ENCODE measurements at regions not wholly inside any gene's neighbourhood (a gene's known extent, or its start where the extent isn't known, plus 50 kb on each side); places are given as distances from the start of the nearest gene placed in this dataset.

GRCh38 chr10:109202111-109202510 lies 721.2 kb downstream of the XPNPEP1 start:
- DNase-seq (ENCODE audit: low read depth), result no peak

DNA sequence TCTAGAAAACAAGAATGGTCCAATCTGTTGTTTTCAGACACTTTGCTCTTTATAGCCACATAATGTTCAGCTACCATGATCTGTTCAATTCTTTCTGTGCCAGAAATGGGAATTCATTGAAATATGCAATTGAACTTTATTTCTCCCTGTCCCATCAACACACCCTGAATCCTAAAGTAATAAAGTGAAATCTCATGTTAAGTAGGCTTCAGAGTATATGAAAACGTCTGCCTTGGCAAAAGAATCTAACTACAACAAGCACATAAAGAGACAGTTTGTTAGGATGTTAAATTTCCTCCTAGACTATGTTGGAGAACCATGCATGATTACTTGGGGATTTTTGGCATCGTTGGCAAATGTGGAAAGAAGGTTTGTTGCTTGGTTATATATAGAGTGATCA lies 722.7 kb downstream of the XPNPEP1 start:
- DNase-seq (ENCODE audit: low read depth), result no peak

DNA sequence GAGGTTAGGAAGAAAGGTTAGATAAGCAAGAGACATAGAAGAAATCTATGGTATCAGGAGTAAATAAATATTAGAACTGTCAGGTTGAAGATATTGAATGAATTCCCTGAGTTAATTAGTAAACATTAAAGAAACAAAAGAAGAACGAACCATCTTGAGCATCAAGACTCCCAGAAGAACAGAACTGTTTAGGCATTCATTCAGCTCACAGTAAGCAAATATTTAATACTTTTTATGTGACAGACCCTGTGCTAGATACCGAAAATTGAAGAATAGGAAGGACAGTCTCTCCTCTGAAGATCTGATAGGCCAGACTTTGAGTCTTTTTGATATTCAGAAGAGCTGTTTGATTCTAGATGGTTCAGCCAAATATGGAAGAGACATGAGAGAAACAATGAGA lies 731.5 kb downstream of the XPNPEP1 start:
- DNase-seq (ENCODE audit: low read depth), result no peak

DNA sequence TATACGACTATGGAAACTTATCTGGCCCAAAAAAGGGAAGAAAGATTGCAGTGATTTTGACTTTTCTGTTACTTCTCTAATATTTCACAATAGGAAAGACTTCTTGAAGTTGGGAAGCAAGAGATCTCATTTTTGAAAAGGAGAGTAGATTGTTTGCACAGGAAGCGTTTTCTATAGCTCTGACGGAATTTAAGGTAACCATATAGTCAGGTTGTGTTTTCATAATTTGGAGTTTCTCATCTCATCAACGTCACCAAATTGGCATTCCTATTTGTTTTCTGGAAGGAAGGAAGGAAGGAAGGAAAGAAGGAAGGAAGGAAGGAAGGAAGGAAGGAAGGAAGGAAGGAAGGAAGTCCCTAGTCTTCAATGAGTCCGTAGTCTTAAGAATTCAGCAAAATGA lies 732.0 kb downstream of the XPNPEP1 start:
- no peak for DNase-seq (ENCODE audit: low read depth)

- no peak for DNase-seq (ENCODE audit: low read depth)
These were observed 735.6 kb downstream of the XPNPEP1 start for GRCh38 chr10:109187677-109188076.

- no peak for DNase-seq (ENCODE audit: low read depth)
These were observed 739.9 kb downstream of the XPNPEP1 start for GRCh38 chr10:109183366-109183765.

- DNase-seq (ENCODE audit: low read depth), result no peak
These were observed 744.7 kb downstream of the XPNPEP1 start for GRCh38 chr10:109178591-109178990.

GRCh38 chr10:109174526-109174925 lies 748.8 kb downstream of the XPNPEP1 start:
- DNase-seq (ENCODE audit: low read depth), result no peak

- DNase-seq (ENCODE audit: low read depth), result no peak
These were observed 749.4 kb downstream of the XPNPEP1 start for GRCh38 chr10:109173937-109174336.

GRCh38 chr10:109173121-109173520 lies 750.2 kb downstream of the XPNPEP1 start:
- DNase-seq (ENCODE audit: low read depth), result no peak

- DNase-seq (ENCODE audit: low read depth), result no peak
These were observed 756.4 kb downstream of the XPNPEP1 start for GRCh38 chr10:109166935-109167334.

DNA sequence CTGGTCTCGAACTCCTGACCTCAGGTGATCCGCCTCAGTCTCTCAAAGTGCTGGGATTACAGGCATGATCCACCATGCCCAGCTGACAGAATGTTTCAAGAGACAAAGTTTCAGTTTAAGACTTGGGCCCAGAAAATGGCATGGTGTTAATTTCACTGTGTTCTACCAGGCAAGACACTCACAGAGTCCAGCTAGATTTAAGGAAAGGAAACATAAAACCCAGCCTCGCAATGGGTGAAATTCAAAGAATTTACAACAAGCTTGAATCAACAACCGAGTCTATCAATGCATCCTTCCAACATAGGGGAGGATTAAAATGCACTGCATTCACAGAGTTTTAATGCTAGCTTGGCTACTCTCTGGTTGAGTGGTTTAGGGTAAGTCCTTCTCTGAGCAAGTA lies 764.0 kb downstream of the XPNPEP1 start:
- DNase-seq (ENCODE audit: low read depth), result no peak

- no peak for DNase-seq (ENCODE audit: low read depth)
These were observed 766.9 kb downstream of the XPNPEP1 start for GRCh38 chr10:109156396-109156795.

DNA sequence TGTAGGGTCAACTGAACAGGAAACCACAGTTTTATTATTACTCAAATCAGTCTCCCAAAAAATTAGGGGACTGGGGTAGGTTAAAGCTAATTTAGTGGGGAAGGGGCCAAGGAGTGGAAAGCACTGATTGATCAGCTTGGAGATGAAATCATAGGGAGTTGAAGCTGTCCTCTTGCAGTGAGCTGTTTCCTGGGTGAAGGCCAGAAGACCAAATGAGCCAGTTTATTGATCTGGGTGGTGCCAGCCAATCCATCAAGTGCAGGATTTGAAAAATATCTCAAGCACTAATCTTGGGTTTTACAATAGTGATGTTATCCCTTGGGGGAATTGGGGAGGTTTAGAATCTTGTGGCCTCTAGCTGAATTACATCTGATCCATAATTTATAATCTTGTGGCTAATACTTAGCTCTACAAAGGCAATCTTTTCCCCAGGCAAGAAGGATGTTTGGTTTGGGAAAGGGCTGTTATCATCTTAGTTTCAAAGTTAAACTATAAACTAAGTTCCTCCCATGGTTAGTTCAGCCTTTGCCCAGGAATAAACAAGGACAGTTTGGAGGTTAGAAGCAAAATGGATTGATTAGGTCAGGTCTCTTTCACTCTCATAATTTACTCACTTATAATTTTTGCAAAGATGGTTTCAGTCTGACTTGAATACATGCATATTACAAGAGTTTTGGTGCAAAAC lies 773.5 kb downstream of the XPNPEP1 start:
- DNase-seq (ENCODE audit: low read depth), result no peak

GRCh38 chr10:109127363-109127762 lies 795.9 kb downstream of the XPNPEP1 start:
- no peak for DNase-seq (ENCODE audit: low read depth)

DNA sequence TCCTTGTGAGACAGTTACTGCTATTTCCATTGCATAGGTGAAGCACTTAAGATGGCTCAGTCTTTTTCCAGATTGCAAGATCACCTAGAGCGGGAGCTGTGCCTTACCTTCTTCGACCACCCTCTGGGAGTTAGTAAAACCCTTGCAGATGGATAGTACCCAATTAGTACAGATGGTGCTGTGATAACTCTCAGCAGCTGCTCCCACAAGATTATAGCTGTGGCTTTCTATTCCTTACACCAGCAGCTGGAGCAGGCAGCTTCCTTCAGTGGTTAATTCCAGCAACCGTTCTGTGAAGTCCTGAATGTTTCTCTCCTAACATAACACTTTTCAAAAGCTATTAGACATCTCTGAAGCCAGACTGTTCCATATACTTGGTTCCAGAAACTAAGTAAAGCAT lies 796.8 kb downstream of the XPNPEP1 start:
- DNase-seq (ENCODE audit: low read depth), result no peak

GRCh38 chr10:109126016-109126415 lies 797.3 kb downstream of the XPNPEP1 start:
- no peak for DNase-seq (ENCODE audit: low read depth)

- no peak for DNase-seq (ENCODE audit: low read depth)
These were observed 808.1 kb downstream of the XPNPEP1 start for GRCh38 chr10:109115179-109115578.

- no peak for DNase-seq (ENCODE audit: low read depth)
These were observed 808.7 kb downstream of the XPNPEP1 start for GRCh38 chr10:109114579-109114978.

DNA sequence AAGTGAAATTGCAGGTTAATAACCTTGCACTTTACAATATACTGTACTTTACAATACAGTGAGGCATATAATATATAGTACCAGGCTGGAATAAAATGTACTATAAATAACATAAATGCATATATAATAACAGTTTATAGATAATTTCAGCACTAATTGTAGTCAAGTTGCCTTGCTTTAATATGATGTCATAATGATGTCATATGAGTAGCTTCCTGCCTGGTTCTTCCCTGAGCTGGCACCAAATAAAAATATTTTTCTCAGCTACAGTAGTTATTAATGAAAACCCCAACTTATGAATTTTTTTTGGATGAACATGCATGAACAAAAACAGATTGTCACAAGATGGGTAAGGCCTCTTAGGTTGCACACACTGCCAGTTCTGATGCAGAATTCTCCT lies 816.7 kb downstream of the XPNPEP1 start:
- DNase-seq (ENCODE audit: low read depth), result no peak

DNA sequence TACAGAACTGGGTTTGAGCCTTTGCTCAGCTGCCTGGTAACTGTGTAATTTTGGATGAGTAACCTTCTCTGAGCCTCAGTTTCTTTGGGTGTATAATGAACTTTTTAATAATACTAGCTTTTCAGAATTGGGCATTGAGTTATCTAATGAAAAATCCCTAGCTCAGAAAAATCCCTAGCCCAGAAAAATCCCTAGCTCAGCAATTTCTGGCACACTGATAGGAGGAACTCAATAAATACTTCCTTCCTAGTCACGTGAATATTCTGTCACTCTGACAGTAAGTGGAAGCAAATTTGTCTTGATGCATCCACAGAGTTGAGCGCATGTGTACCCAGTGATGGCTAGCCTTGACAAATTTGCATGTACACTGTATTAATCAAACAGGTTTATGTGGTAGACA lies 817.6 kb downstream of the XPNPEP1 start:
- DNase-seq (ENCODE audit: low read depth), result no peak

DNA sequence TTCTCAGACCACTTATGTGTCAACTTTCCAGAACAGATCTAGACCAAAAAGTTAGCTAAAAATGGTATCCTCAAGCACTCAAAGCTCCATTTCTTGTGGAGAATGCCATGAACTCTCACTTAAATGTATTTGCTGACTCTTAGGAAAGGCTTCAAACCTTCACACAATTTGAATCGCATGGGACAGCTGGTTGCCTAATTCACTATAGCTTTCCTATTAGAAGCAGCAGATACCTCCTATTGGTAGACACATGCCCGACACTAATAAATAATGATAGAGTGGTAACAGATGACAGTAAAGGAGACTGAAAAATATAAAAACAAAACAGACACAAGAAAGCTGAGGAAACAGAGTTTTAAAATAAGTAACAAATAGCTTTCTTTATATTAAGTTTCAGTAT lies 818.5 kb downstream of the XPNPEP1 start:
- DNase-seq (ENCODE audit: low read depth), result no peak

DNA sequence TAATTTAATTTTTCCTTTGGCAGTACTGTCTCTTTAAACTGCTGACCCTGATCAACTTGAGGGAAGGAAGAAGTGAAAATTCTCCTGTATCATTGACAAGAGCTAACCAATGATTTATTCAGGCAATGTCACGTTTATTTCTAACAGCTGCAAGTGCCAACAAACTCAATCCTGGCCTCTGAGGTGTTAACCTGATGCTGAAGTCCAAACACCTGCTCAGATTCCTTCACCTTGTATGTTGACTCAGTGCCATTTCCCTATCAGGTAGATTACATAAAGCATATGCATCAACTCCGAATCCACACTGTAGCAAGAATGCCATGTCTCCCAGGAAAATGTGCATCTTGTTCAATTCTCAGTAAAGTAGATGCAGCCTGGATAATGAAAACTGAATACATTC lies 820.0 kb downstream of the XPNPEP1 start:
- no peak for DNase-seq (ENCODE audit: low read depth)

DNA sequence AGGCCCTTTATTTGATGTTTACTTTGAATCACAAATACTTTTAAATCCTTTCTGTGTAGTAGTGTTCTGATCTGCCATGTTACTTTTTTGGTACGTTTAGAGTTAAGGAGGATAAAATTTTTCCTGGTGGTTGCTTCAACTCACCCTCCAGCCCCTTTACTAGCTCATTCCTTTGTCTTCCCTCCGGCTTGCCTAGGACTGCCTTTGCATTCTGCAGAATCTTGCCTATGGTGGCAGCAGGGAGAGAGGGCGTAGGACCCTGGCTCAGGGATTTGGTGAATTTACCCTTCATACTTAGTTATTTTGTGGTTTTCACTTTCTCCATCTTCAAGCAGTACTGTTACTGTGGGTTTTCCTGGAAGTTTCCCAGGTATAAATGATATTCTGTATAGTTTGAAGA lies 833.5 kb downstream of the XPNPEP1 start:
- no peak for DNase-seq (ENCODE audit: low read depth)

DNA sequence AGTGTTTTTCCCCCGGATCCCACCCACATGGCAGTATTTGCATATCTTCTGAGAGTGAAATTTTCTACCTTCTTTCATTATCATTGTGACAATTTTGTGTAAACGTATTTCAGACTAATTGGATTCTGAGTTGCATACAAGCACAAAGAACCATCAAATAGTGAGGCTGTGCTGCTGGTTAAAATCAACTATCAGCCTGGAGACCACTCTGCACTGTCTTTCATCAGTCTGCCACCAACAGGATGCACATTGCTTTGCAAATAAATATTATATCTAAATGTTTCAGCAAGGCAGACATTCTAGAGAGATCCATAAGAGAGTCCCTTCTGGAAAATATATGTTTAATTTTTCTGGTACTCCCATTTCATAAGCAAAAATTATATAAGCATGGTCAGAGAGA lies 851.8 kb downstream of the XPNPEP1 start:
- no peak for DNase-seq (ENCODE audit: low read depth)

All from HS-27A (cell line).